ENCODE measurements at regions not wholly inside any gene's neighbourhood (a gene's known extent, or its start where the extent isn't known, plus 50 kb on each side); places are given as distances from the start of the nearest gene placed in this dataset.
"Not testable (repeated sequence)": the region's sequence is repeated elsewhere in the genome, so short reads cannot be mapped to it uniquely, and the experiment has no call there.

DNA sequence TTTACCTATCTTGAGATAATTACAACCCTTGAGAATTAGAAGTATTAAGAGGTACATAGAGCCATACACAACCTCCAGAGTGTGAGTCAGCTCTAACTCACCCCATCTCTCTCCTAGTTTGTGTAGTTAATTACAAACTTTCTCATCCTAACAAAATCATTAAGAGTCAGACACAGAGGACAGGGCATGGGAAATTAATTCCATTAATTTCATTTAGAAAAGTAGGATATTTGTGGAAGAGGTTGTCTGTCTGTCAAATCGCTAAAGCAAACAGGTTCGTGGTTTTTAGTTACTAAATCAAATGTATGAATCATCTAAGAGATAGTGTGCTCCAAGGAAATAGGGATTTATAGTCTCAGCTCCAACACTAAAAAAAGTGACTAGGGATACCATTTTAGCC, 1261.4 kb upstream of the TENM4 start:
- H3K4me3 ChIP-seq (ENCODE audit: low read depth, low read length): no peak overlapping the region
- DNase-seq (ENCODE audit: low read depth) (peak; percentile 74), FAIRE-seq (no peak)
- H3K36me3 ChIP-seq (ENCODE audit: control insufficient read depth, insufficient read depth, low read length): no peaks in the 10 kb centered on the region
- TF ChIP-seq CTCF (IDR thresholded peaks at IDR 0.05; ENCODE audit: insufficient read depth, low read length, severe bottlenecking): no peak
- H3K27me3 ChIP-seq (ENCODE audit: control insufficient read depth, insufficient read depth, low read length): no peaks in the 10 kb centered on the region

DNA sequence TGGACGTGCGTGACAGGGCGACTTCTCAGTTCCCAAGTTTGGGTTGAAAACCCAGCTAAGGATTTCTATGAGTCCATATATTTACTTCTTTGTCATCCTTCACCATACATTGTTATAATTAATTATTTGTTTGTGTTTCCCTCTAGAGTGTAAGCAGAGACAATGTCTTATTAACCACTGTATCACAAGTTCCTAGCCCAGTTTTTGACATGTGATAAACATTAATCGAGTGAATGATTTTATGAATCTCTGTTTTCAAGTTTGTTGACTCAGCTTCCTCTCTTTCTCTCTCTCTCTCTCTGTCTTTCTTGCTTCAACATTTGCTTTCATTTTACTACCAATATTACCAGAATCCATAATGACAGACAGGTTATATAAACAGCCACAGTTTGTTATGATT, 1259.6 kb upstream of the TENM4 start:
- Histone ChIP-seq H3K4me3 (ENCODE audit: low read depth, low read length) (no peak overlapping the region), H3K27me3 (ENCODE audit: control insufficient read depth, insufficient read depth, low read length) (no peaks in the 10 kb centered on the region), H3K36me3 (ENCODE audit: control insufficient read depth, insufficient read depth, low read length) (no peaks in the 10 kb centered on the region)
- TF ChIP-seq CTCF (IDR thresholded peaks at IDR 0.05; ENCODE audit: insufficient read depth, low read length, severe bottlenecking): no peak
- DNase-seq (ENCODE audit: low read depth) (peak; percentile 29), FAIRE-seq (no peak)

DNA sequence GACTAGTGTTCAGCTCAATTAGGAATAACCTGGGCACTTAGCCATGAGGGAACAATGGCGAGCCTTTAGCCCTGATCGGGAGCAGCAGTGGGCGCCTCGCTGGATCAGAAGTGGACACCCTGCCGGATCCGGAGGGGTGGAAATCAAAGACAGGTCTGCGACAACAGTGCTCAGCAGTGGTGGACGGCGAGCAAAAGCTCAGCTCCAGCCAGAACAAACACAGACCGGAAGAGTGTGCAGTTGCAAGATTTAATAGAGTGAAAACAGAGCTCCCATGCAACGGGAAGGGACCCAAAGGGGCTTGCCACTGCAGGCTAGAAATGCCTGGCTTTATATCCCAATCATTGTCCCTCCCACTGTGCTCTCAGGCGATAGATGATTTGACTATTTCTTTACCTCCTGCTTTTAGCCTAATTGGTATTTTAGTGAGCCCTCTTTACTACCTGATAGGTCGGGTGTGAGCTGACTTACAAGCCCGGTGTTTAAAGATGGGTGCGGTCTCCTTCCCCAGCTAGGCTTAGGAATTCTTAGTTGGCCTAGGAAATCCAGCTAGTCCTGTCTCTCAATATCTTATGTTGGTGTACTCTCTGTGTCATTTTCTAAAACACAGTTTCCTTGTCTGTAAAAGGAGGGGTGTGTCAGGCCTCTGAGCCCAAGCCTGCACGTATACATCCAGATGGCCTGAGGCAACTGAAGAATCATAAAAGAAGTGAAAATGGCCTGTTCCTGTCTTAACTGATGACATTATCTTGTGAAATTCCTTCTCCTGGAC, 1258.8 kb upstream of the TENM4 start:
- DNase-seq (ENCODE audit: low read depth): peak; percentile 87
- not testable (repeated sequence) for H3K27me3 ChIP-seq (ENCODE audit: control insufficient read depth, insufficient read depth, low read length); FAIRE-seq; H3K4me3 ChIP-seq (ENCODE audit: low read depth, low read length); H3K36me3 ChIP-seq (ENCODE audit: control insufficient read depth, insufficient read depth, low read length)

DNA sequence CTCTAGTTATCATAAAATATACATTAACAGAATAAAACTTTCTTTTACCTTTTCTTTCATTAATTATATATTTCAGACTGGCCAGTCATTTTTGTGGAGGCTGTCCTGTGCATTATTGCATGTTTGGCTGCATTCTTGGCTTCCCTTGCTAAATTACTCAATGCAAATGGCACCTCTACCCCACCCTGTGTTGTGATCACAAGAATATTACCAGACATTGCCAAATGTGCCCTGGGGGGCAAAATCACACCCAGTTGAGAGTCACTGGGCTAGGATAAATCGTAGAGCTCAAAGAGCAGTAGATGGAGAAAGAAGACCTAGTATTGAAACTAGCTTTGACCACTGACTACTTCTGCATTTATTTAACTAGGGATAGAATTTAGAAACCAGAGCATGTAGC, 1257.8 kb upstream of the TENM4 start:
- no peak overlapping the region for H3K4me3 ChIP-seq (ENCODE audit: low read depth, low read length)
- TF ChIP-seq CTCF (IDR thresholded peaks at IDR 0.05; ENCODE audit: insufficient read depth, low read length, severe bottlenecking): no peak
- peak; percentile 79 for DNase-seq (ENCODE audit: low read depth)
- no peak for FAIRE-seq
- H3K36me3 ChIP-seq (ENCODE audit: control insufficient read depth, insufficient read depth, low read length): no peaks in the 10 kb centered on the region
- no peaks in the 10 kb centered on the region for H3K27me3 ChIP-seq (ENCODE audit: control insufficient read depth, insufficient read depth, low read length)

DNA sequence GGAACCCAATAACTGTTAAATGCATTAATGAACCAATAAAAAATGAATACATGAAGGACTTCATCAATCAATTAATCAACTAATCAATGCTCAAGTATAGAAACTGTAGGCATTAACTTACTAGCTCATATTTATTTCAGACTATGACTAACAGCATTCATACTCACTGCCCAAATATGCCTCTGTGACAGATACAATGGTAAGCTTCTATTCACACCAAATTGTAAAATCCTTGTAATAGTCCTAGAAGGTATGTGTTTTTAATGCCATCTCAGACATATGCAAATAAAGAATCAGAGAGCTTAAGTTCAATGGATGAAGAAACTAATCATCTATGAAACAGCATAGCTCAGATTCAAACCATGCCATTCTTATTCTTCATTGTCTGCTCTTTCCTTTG, 1253.6 kb upstream of the TENM4 start:
- peak; percentile 81 for DNase-seq (ENCODE audit: low read depth)

DNA sequence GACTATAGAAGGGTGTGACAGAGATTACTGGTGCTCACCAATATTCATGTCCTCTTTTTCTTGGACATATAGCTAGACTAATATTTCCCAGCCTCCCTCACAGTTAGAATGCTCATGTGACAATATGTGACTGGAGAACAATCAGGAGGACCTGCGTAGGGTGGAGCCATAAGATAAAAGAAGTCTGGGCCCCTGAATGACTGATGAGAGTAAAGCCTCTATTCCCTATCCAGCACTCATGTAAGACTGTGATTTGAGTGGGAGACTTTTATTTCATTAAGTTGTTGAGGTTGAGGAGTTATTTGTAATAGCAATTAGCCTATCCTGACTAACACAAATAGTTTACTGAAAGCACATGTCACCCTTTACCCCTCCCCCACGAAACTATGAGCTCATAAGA, 1247.1 kb upstream of the TENM4 start:
- no peak for TF ChIP-seq CTCF (IDR thresholded peaks at IDR 0.05; ENCODE audit: insufficient read depth, low read length, severe bottlenecking)
- H3K27me3 ChIP-seq (ENCODE audit: control insufficient read depth, insufficient read depth, low read length): no peaks in the 10 kb centered on the region
- DNase-seq (ENCODE audit: low read depth) (no peak), FAIRE-seq (no peak)
- H3K36me3 ChIP-seq (ENCODE audit: control insufficient read depth, insufficient read depth, low read length): no peaks in the 10 kb centered on the region
- no peak overlapping the region for H3K4me3 ChIP-seq (ENCODE audit: low read depth, low read length)

More for the DNA sequence above, 1253.6 kb upstream of the TENM4 start:
- Histone ChIP-seq H3K36me3 (ENCODE audit: control insufficient read depth, insufficient read depth, low read length) (no peaks in the 10 kb centered on the region), H3K27me3 (ENCODE audit: control insufficient read depth, insufficient read depth, low read length) (no peaks in the 10 kb centered on the region), H3K4me3 (ENCODE audit: low read depth, low read length) (no peak overlapping the region)
- TF ChIP-seq CTCF (IDR thresholded peaks at IDR 0.05; ENCODE audit: insufficient read depth, low read length, severe bottlenecking): no peak
- FAIRE-seq: no peak
